H1 (cell line): ENCODE measurements at regions not wholly inside any gene's neighbourhood (a gene's known extent, or its start where the extent isn't known, plus 50 kb on each side); places are given as distances from the start of the nearest gene placed in this dataset.

ENCODE experiments used
- HDAC2 ChIP-seq, 2 experiments: fragments of 300-600 bp in 1 of 2; sonication (generic) in 1 of 2; IDR thresholded peaks; 2 replicates each; pipeline ENCODE4 v1.6.1; 2011 to 2012; ENCODE audit warnings: low read depth in 2 of 2, low read length in 2 of 2, mild to moderate bottlenecking in 2 of 2, moderate library complexity in 2 of 2, borderline replicate concordance in 1 of 2, inconsistent platforms in 1 of 2
- ZNF274 ChIP-seq: IDR thresholded peaks from 2 replicates; pipeline ENCODE4 v1.7.0; 2012; ENCODE audit warnings: low read length, borderline replicate concordance; ENCODE audit errors: extremely low read depth
- TF ChIP-seq, protein P1 (sequence below): fragments of 300-600 bp; sonication (generic); IDR thresholded peaks from 2 replicates; pipeline ENCODE4 v1.7.1; 2012; ENCODE audit warnings: low read length, moderate library complexity, mild to moderate bottlenecking, inconsistent platforms; ENCODE audit not compliant: insufficient replicate concordance

- TF ChIP-seq, protein P1, sequence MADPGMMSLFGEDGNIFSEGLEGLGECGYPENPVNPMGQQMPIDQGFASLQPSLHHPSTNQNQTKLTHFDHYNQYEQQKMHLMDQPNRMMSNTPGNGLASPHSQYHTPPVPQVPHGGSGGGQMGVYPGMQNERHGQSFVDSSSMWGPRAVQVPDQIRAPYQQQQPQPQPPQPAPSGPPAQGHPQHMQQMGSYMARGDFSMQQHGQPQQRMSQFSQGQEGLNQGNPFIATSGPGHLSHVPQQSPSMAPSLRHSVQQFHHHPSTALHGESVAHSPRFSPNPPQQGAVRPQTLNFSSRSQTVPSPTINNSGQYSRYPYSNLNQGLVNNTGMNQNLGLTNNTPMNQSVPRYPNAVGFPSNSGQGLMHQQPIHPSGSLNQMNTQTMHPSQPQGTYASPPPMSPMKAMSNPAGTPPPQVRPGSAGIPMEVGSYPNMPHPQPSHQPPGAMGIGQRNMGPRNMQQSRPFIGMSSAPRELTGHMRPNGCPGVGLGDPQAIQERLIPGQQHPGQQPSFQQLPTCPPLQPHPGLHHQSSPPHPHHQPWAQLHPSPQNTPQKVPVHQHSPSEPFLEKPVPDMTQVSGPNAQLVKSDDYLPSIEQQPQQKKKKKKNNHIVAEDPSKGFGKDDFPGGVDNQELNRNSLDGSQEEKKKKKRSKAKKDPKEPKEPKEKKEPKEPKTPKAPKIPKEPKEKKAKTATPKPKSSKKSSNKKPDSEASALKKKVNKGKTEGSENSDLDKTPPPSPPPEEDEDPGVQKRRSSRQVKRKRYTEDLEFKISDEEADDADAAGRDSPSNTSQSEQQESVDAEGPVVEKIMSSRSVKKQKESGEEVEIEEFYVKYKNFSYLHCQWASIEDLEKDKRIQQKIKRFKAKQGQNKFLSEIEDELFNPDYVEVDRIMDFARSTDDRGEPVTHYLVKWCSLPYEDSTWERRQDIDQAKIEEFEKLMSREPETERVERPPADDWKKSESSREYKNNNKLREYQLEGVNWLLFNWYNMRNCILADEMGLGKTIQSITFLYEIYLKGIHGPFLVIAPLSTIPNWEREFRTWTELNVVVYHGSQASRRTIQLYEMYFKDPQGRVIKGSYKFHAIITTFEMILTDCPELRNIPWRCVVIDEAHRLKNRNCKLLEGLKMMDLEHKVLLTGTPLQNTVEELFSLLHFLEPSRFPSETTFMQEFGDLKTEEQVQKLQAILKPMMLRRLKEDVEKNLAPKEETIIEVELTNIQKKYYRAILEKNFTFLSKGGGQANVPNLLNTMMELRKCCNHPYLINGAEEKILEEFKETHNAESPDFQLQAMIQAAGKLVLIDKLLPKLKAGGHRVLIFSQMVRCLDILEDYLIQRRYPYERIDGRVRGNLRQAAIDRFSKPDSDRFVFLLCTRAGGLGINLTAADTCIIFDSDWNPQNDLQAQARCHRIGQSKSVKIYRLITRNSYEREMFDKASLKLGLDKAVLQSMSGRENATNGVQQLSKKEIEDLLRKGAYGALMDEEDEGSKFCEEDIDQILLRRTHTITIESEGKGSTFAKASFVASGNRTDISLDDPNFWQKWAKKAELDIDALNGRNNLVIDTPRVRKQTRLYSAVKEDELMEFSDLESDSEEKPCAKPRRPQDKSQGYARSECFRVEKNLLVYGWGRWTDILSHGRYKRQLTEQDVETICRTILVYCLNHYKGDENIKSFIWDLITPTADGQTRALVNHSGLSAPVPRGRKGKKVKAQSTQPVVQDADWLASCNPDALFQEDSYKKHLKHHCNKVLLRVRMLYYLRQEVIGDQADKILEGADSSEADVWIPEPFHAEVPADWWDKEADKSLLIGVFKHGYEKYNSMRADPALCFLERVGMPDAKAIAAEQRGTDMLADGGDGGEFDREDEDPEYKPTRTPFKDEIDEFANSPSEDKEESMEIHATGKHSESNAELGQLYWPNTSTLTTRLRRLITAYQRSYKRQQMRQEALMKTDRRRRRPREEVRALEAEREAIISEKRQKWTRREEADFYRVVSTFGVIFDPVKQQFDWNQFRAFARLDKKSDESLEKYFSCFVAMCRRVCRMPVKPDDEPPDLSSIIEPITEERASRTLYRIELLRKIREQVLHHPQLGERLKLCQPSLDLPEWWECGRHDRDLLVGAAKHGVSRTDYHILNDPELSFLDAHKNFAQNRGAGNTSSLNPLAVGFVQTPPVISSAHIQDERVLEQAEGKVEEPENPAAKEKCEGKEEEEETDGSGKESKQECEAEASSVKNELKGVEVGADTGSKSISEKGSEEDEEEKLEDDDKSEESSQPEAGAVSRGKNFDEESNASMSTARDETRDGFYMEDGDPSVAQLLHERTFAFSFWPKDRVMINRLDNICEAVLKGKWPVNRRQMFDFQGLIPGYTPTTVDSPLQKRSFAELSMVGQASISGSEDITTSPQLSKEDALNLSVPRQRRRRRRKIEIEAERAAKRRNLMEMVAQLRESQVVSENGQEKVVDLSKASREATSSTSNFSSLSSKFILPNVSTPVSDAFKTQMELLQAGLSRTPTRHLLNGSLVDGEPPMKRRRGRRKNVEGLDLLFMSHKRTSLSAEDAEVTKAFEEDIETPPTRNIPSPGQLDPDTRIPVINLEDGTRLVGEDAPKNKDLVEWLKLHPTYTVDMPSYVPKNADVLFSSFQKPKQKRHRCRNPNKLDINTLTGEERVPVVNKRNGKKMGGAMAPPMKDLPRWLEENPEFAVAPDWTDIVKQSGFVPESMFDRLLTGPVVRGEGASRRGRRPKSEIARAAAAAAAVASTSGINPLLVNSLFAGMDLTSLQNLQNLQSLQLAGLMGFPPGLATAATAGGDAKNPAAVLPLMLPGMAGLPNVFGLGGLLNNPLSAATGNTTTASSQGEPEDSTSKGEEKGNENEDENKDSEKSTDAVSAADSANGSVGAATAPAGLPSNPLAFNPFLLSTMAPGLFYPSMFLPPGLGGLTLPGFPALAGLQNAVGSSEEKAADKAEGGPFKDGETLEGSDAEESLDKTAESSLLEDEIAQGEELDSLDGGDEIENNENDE: no peak
- no peak for TF ChIP-seq ZNF274
- no peak for TF ChIP-seq HDAC2 (IDR thresholded peaks at IDR 0.05; ENCODE audit: borderline replicate concordance in 1 of 2, low read depth in 2 of 2, low read length in 2 of 2)
These were observed 513.0 kb downstream of the NAV3 start (continued) for GRCh38 chr12:78343657-78344056.
